ENCODE measurements at regions not wholly inside any gene's neighbourhood (a gene's known extent, or its start where the extent isn't known, plus 50 kb on each side); places are given as distances from the start of the nearest gene placed in this dataset.

DNA sequence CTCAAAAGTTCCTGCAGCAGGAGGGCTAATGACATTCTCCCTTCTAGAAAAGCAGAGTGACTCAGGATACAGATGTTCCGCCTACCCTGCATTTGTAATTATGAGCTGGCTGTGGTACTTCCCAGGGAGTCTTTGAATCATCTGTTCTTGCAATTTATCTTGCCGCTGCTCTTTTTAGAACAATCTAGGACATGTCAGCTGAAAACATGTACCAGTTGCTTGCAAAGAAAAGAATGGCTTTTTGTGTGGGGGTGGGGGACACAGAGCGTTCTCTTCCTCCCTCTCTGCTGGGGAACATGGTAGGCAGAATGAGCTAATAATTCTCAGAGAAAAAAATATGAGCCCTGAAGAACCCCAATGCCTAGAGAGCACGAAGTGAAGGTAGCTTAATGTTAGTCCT lies 51.7 kb upstream of the TUT7 start:
- no peak for DNase-seq

DNA sequence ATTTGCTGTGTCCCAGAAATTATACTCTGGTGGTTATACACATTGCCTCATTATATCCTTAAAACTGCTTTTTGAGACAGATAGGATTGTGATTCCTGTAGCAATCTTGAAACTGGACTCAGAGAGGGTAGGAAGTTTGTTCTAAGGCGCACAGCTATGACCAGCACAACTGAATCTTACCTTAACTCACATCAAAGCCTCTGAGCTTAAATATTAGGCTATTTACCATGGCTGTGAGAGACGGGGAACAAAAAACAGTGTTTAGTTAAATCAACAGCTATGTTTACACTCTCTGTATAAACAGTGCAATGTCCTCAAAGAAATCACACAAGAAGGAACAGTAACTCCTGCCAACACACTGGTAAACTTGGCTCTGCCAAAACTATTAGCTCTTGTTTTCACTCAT lies 50.9 kb upstream of the TUT7 start:
- DNase-seq = no peak

All from NCI-H2029 (cell line).